Neuronal stem cell (in vitro differentiated cells): ENCODE measurements at regions not wholly inside any gene's neighbourhood (a gene's known extent, or its start where the extent isn't known, plus 50 kb on each side); places are given as distances from the start of the nearest gene placed in this dataset.

ENCODE experiments used
- DNase-seq: peaks from one replicate; pipeline ENCODE4 v3.0.0-alpha.2; 2013; ENCODE audit warnings: low spot score
- H2AFZ ChIP-seq: one replicate; pipeline ENCODE4 v1.6.1; 2013; ENCODE audit warnings: mild to moderate bottlenecking, low read length, inconsistent platforms
- H2AK5ac ChIP-seq: 2 replicates; pipeline ENCODE4 v1.6.1; 2013; ENCODE audit warnings: low read depth, mild to moderate bottlenecking, inconsistent platforms, low read length, moderate library complexity, mixed read lengths
- H2BK120ac ChIP-seq: 2 replicates; pipeline ENCODE4 v1.6.1; 2013; ENCODE audit warnings: low read depth, mild to moderate bottlenecking, inconsistent platforms, low read length, moderate library complexity, mixed read lengths
- H2BK12ac ChIP-seq: one replicate; pipeline ENCODE4 v1.6.1; 2013; ENCODE audit warnings: low read length, inconsistent platforms
- H2BK15ac ChIP-seq: 2 replicates; pipeline ENCODE4 v1.6.1; 2013; ENCODE audit warnings: mild to moderate bottlenecking, low read length, inconsistent platforms, mixed read lengths
- H2BK5ac ChIP-seq: one replicate; pipeline ENCODE4 v1.6.1; 2013; ENCODE audit warnings: inconsistent platforms, mild to moderate bottlenecking, low read length, moderate library complexity
- H3K14ac ChIP-seq: one replicate; pipeline ENCODE4 v1.6.1; 2013; ENCODE audit warnings: low read length, inconsistent platforms
- H3K18ac ChIP-seq: 2 replicates; pipeline ENCODE4 v1.6.1; 2013; ENCODE audit warnings: low read length, inconsistent platforms
- H3K23ac ChIP-seq: 2 replicates; pipeline ENCODE4 v1.6.1; 2013; ENCODE audit warnings: low read depth, mild to moderate bottlenecking, mixed read lengths, low read length, inconsistent platforms; ENCODE audit not compliant: poor library complexity
- H3K27ac ChIP-seq: replicated peaks from 3 replicates; pipeline ENCODE4 v1.5.1; 2013; ENCODE audit warnings: low read length, inconsistent platforms
- H3K27me3 ChIP-seq, 3 experiments: 2 replicates each; pipeline ENCODE4 v1.6.1; 2013; ENCODE audit warnings: low read length in 3 of 3, mild to moderate bottlenecking in 2 of 3, inconsistent platforms in 1 of 3, low read depth in 1 of 3, mixed read lengths in 1 of 3, moderate library complexity in 1 of 3; ENCODE audit not compliant: control insufficient read depth in 3 of 3, insufficient read depth in 3 of 3
- H3K36me3 ChIP-seq, 2 donors: replicated peaks in 1 of 2; 2 replicates each; pipeline ENCODE4 v1.6.1; 2013; ENCODE audit warnings: low read length in 2 of 2; ENCODE audit not compliant: control insufficient read depth in 2 of 2, insufficient read depth in 2 of 2
- H3K4ac ChIP-seq: 2 replicates; pipeline ENCODE4 v1.6.1; 2013; ENCODE audit warnings: inconsistent platforms, mild to moderate bottlenecking, low read length, moderate library complexity
- H3K4me1 ChIP-seq, 2 donors: 1 replicate in 1 of 2; 2 replicates in 1 of 2; pipeline ENCODE4 v1.6.1; 2013; ENCODE audit warnings: low read length in 2 of 2, low read depth in 1 of 2; ENCODE audit not compliant: control insufficient read depth in 2 of 2, insufficient read depth in 1 of 2
- H3K4me2 ChIP-seq: one replicate; pipeline ENCODE4 v1.6.1; 2013; ENCODE audit warnings: mild to moderate bottlenecking, low read length, inconsistent platforms; ENCODE audit not compliant: insufficient read depth, poor library complexity, severe bottlenecking
- H3K4me3 ChIP-seq, 2 donors: 2 replicates each; pipeline ENCODE4 v1.5.1; 2013; ENCODE audit warnings: low read length in 2 of 2, mild to moderate bottlenecking in 2 of 2, inconsistent platforms in 1 of 2, moderate library complexity in 1 of 2
- H3K79me1 ChIP-seq: one replicate; pipeline ENCODE4 v1.6.1; 2013; ENCODE audit warnings: low read depth, mild to moderate bottlenecking, inconsistent platforms, low read length, moderate library complexity
- H3K9ac ChIP-seq: one replicate; pipeline ENCODE4 v1.6.1; 2013; ENCODE audit warnings: mild to moderate bottlenecking, low read depth, low read length, inconsistent platforms; ENCODE audit not compliant: poor library complexity
- H3K9me3 ChIP-seq, 2 donors: replicated peaks in 1 of 2; 2 replicates each; pipeline versions ENCODE3 to v1.6.1; 2013; ENCODE audit warnings: low read length in 2 of 2, mild to moderate bottlenecking in 2 of 2, inconsistent platforms in 1 of 2, low read depth in 1 of 2, mixed read lengths in 1 of 2, moderate library complexity in 1 of 2; ENCODE audit not compliant: control insufficient read depth in 2 of 2, insufficient read depth in 1 of 2
- H4K8ac ChIP-seq: one replicate; pipeline ENCODE4 v1.6.1; 2013; ENCODE audit warnings: low read depth, mild to moderate bottlenecking, inconsistent platforms, low read length, moderate library complexity
- H4K91ac ChIP-seq: one replicate; pipeline ENCODE4 v1.6.1; 2013; ENCODE audit warnings: low read length, low read depth, mild to moderate bottlenecking, inconsistent platforms; ENCODE audit not compliant: poor library complexity
- WGBS, 2 donors: extraction: QIAGEN DNeasy Blood & Tissue Kit; methylation state at CpG; one replicate each; pipeline ENCODE4 v1.1.7; 2013; ENCODE audit warnings: missing lambda C conversion rate in 2 of 2, mixed read lengths in 1 of 2; ENCODE audit not compliant: insufficient read length in 2 of 2, insufficient replicate concordance in 1 of 2; ENCODE audit errors: extremely low coverage in 2 of 2; 5-methylcytosine and 5-hydroxymethylcytosine counted together

DNA sequence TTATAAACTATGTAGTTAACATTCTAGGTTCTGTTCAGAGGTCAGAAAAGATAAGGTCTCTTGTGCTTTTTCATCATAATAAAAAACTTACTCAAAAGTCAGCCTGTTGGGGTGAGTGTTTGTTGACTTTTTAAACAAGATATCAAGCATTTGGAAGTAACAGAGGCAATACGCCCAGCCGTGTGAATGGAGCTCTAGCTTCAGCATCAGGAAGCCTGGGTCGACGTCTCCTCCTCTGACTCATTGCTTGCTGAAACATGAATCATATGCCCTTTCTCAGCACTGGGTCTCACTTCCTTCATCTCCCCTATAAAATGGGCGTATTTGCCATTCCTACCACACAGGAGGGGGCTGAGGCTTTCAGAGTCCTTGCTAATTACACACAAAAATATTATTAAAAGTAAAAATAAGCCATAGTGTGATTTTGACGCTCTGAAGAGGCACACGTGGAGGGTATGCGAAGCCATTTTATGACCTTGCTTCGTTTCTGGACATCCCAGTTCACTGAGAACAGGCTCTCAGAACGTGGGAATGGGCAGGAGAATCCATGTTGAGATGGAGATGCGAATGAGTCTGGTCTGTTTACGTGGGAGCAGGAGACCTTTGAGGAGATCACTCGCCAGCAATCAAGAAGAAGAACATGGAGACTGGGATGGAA lies 220.8 kb upstream of the TPRG1 start:
- Histone ChIP-seq H2AFZ (no peak overlapping the region), H4K8ac (no peak overlapping the region), H3K79me1 (no peaks in the 10 kb centered on the region), H2BK15ac (no peak overlapping the region), H3K23ac (no peak overlapping the region), H3K27ac (no peak overlapping the region), H3K4me2 (no peak overlapping the region), H3K18ac (no peak overlapping the region), H2BK5ac (no peak overlapping the region), H3K9ac (no peak overlapping the region), H2AK5ac (no peak overlapping the region), H3K4ac (no peak overlapping the region), H3K9me3 (no peaks in the 10 kb centered on the region), H3K27me3 (no peaks in the 10 kb centered on the region), H3K4me3 (no peak overlapping the region), H3K36me3 (no peaks in the 10 kb centered on the region), H2BK120ac (no peak overlapping the region), H3K14ac (no peak overlapping the region), H4K91ac (no peak overlapping the region), H2BK12ac (no peak overlapping the region), H3K4me1 (peaks cover 0 to 9% of the 10 kb centered on the region in 2 donors)
- WGBS, 2 donors: no CpG with 5 or more reads among the region's 13 CpGs
- no peak for DNase-seq

DNA sequence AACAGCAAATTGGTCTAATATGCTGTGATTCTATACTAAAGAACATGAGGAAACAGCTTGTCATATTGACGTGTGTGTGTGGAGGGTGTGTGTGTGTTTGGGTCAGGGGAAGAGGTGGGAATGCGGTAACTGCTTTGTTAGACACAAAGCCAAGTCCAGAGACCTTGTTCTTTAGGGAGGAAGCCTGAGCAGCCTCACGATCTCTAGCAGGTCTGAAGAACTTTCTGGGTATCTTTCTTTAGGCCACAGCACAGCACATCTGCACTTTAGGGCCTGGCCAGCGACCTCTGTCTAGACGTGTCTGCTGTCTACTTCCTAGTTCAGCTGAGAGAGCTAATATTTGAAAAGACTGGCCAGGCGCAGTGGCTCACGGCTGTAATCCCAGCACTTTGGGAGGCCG lies 220.0 kb upstream of the TPRG1 start:
- H3K4ac ChIP-seq: no peak overlapping the region
- no peak overlapping the region for H3K4me3 ChIP-seq
- no peak overlapping the region for H3K18ac ChIP-seq
- no peaks in the 10 kb centered on the region for H3K9me3 ChIP-seq
- H3K27ac ChIP-seq: no peak overlapping the region
- no peak for DNase-seq
- H3K4me1 ChIP-seq: peaks cover 0 to 9% of the 10 kb centered on the region in 2 donors
- H3K4me2 ChIP-seq: no peak overlapping the region
- no CpG with 5 or more reads among the region's 8 CpGs for WGBS, 2 donors
- H2BK15ac ChIP-seq: no peak overlapping the region
- H2BK120ac ChIP-seq: no peak overlapping the region
- H3K36me3 ChIP-seq: no peaks in the 10 kb centered on the region
- no peak overlapping the region for H2AK5ac ChIP-seq
- no peak overlapping the region for H3K23ac ChIP-seq
- H3K79me1 ChIP-seq: no peaks in the 10 kb centered on the region
- H2BK5ac ChIP-seq: no peak overlapping the region
- H3K9ac ChIP-seq: no peak overlapping the region
- H4K91ac ChIP-seq: no peak overlapping the region
- no peak overlapping the region for H2BK12ac ChIP-seq
- H3K14ac ChIP-seq: no peak overlapping the region
- no peaks in the 10 kb centered on the region for H3K27me3 ChIP-seq
- peak overlapping the region; percentile 37 for H2AFZ ChIP-seq
- no peak overlapping the region for H4K8ac ChIP-seq

DNA sequence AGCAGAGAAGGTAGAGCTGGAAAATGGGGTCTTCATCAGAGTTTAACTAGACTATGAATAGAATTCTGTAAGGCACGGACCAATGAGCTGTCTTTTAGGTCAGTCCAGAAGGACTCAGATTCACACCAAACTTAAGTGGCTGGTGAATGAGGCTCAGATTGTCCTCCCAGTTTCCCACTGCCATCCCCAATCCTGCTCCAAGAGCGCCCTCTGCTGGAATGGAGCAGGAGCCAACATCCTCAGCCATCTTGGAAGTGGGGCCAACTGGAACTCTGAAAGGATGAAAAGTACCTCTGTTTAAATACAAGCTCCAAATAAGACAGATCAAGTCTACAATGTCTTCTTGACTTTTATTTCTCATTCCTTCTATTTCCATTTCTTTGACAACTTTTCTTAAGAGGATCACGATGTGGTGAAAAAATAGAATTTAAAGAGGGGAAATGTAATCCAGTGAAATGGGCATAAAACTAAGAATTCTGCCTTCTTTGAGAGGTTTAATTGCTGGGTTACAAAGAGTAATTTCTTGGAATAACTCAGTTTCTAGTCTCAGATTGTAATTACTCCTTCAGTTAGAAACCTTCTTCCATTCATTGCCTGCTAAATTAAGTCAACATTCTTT lies 217.1 kb upstream of the TPRG1 start:
- no peak overlapping the region for H3K18ac ChIP-seq
- H3K9ac ChIP-seq: no peak overlapping the region
- H3K14ac ChIP-seq: no peak overlapping the region
- H3K4me1 ChIP-seq: no peaks in the 10 kb centered on the region
- no peak overlapping the region for H2BK120ac ChIP-seq
- no peak overlapping the region for H3K4me2 ChIP-seq
- H2AK5ac ChIP-seq: no peak overlapping the region
- no peak overlapping the region for H4K91ac ChIP-seq
- H3K9me3 ChIP-seq: no peaks in the 10 kb centered on the region
- H3K27me3 ChIP-seq: no peaks in the 10 kb centered on the region
- peak; percentile 90 for DNase-seq
- no peak overlapping the region for H3K4me3 ChIP-seq
- H2BK5ac ChIP-seq: no peak overlapping the region
- no peak overlapping the region for H3K4ac ChIP-seq
- no peak overlapping the region for H3K27ac ChIP-seq
- no CpG with 5 or more reads among the region's 3 CpGs for WGBS, 2 donors
- H2AFZ ChIP-seq: peak overlapping the region; percentile 46
- no peak overlapping the region for H4K8ac ChIP-seq
- H3K23ac ChIP-seq: no peak overlapping the region
- H3K36me3 ChIP-seq: no peaks in the 10 kb centered on the region
- no peaks in the 10 kb centered on the region for H3K79me1 ChIP-seq
- no peak overlapping the region for H2BK12ac ChIP-seq
- no peak overlapping the region for H2BK15ac ChIP-seq

- WGBS, 2 donors: no CpG with 5 or more reads among the region's 4 CpGs
Measured at GRCh38 chr3:188955919-188956318, 215.9 kb upstream of the TPRG1 start.

More at GRCh38 chr3:188955919-188956318, 215.9 kb upstream of the TPRG1 start:
- no peaks in the 10 kb centered on the region for H3K36me3 ChIP-seq
- no peak overlapping the region for H2BK12ac ChIP-seq
- H3K4me3 ChIP-seq: no peak overlapping the region
- no peak overlapping the region for H2BK15ac ChIP-seq
- H4K91ac ChIP-seq: no peak overlapping the region
- no peak overlapping the region for H2BK5ac ChIP-seq
- H2AK5ac ChIP-seq: no peak overlapping the region
- H3K23ac ChIP-seq: no peak overlapping the region
- no peak overlapping the region for H3K18ac ChIP-seq
- DNase-seq: no peak
- no peak overlapping the region for H3K4ac ChIP-seq
- no peaks in the 10 kb centered on the region for H3K9me3 ChIP-seq
- no peak overlapping the region for H3K27ac ChIP-seq
- H3K79me1 ChIP-seq: no peaks in the 10 kb centered on the region
- no peaks in the 10 kb centered on the region for H3K4me1 ChIP-seq
- no peak overlapping the region for H2BK120ac ChIP-seq
- no peak overlapping the region for H3K14ac ChIP-seq
- no peak overlapping the region for H4K8ac ChIP-seq
- no peak overlapping the region for H3K4me2 ChIP-seq
- H3K9ac ChIP-seq: no peak overlapping the region
- no peak overlapping the region for H2AFZ ChIP-seq
- no peaks in the 10 kb centered on the region for H3K27me3 ChIP-seq
